ENCODE measurements at regions not wholly inside any gene's neighbourhood (a gene's known extent, or its start where the extent isn't known, plus 50 kb on each side); places are given as distances from the start of the nearest gene placed in this dataset.
A peak's percentile ranks its signal among the peaks of the same experiment; 100 is the strongest.

- Mint-ChIP-seq H3K36me3 (no peaks in the 10 kb centered on the region), H3K4me1 (peaks cover 0 to 2% (median 0%) of the 10 kb centered on the region in 3 donors), H3K9me3 (no peaks in the 10 kb centered on the region), H3K4me3 (peak overlapping the region in 1 of 4 donors; percentile 25), H3K27me3 (no peaks in the 10 kb centered on the region), H3K27ac (no peak overlapping the region)
Measured at GRCh38 chr6:121499666-121500065, 64.2 kb downstream of the GJA1 start.

GRCh38 chr6:121503589-121503991, 68.1 kb downstream of the GJA1 start:
- Mint-ChIP-seq H3K9me3 (peaks cover 0 to 2% (median 0%) of the 10 kb centered on the region in 3 donors), H3K27ac (no peak overlapping the region), H3K36me3 (no peaks in the 10 kb centered on the region), H3K27me3 (no peaks in the 10 kb centered on the region), H3K4me3 (no peak overlapping the region), H3K4me1 (peaks cover 0 to 2% (median 0%) of the 10 kb centered on the region in 3 donors)

- H3K27me3 Mint-ChIP-seq = no peaks in the 10 kb centered on the region
- H3K27ac Mint-ChIP-seq = peak overlapping the region in 1 of 3 donors; percentile 50
- H3K4me3 Mint-ChIP-seq = no peak overlapping the region
- H3K4me1 Mint-ChIP-seq = peaks cover 0 to 2% (median 0%) of the 10 kb centered on the region in 3 donors
- no peaks in the 10 kb centered on the region for H3K36me3 Mint-ChIP-seq
- H3K9me3 Mint-ChIP-seq = peaks cover 0 to 2% (median 0%) of the 10 kb centered on the region in 3 donors
Measured at GRCh38 chr6:121504227-121504626, 68.8 kb downstream of the GJA1 start.

- Mint-ChIP-seq H3K27me3 (no peaks in the 10 kb centered on the region), H3K36me3 (no peaks in the 10 kb centered on the region), H3K4me3 (no peak overlapping the region), H3K9me3 (peaks cover 0 to 2% (median 0%) of the 10 kb centered on the region in 3 donors), H3K27ac (no peak overlapping the region), H3K4me1 (no peaks in the 10 kb centered on the region)
Measured at GRCh38 chr6:121505284-121505683, 69.8 kb downstream of the GJA1 start.

- Mint-ChIP-seq H3K36me3 (no peaks in the 10 kb centered on the region), H3K27ac (no peak overlapping the region), H3K9me3 (peaks cover 0 to 2% (median 0%) of the 10 kb centered on the region in 3 donors), H3K4me3 (no peak overlapping the region), H3K4me1 (no peaks in the 10 kb centered on the region), H3K27me3 (no peaks in the 10 kb centered on the region)
Measured at GRCh38 chr6:121506761-121507754, 71.6 kb downstream of the GJA1 start.

- Mint-ChIP-seq H3K9me3 (peaks cover 0 to 2% (median 0%) of the 10 kb centered on the region in 3 donors), H3K36me3 (no peaks in the 10 kb centered on the region), H3K4me3 (no peak overlapping the region), H3K27me3 (no peaks in the 10 kb centered on the region), H3K4me1 (no peaks in the 10 kb centered on the region), H3K27ac (no peak overlapping the region)
Measured at GRCh38 chr6:121510568-121511177, 75.2 kb downstream of the GJA1 start.

- no peaks in the 10 kb centered on the region for H3K36me3 Mint-ChIP-seq
- H3K4me1 Mint-ChIP-seq = no peaks in the 10 kb centered on the region
- H3K4me3 Mint-ChIP-seq = no peak overlapping the region
- no peaks in the 10 kb centered on the region for H3K27me3 Mint-ChIP-seq
- no peak overlapping the region for H3K27ac Mint-ChIP-seq
- H3K9me3 Mint-ChIP-seq = no peaks in the 10 kb centered on the region
Measured at GRCh38 chr6:121515630-121516265, 80.3 kb downstream of the GJA1 start.

- H3K9me3 Mint-ChIP-seq = no peaks in the 10 kb centered on the region
- no peak overlapping the region for H3K27ac Mint-ChIP-seq
- no peak overlapping the region for H3K4me3 Mint-ChIP-seq
- H3K4me1 Mint-ChIP-seq = no peaks in the 10 kb centered on the region
- no peaks in the 10 kb centered on the region for H3K27me3 Mint-ChIP-seq
- H3K36me3 Mint-ChIP-seq = no peaks in the 10 kb centered on the region
Measured at GRCh38 chr6:121516331-121516730, 80.9 kb downstream of the GJA1 start.

GRCh38 chr6:121520337-121521163, 85.1 kb downstream of the GJA1 start:
- H3K4me3 Mint-ChIP-seq = no peak overlapping the region
- H3K27ac Mint-ChIP-seq = no peak overlapping the region
- no peaks in the 10 kb centered on the region for H3K36me3 Mint-ChIP-seq
- H3K27me3 Mint-ChIP-seq = no peaks in the 10 kb centered on the region
- H3K4me1 Mint-ChIP-seq = no peaks in the 10 kb centered on the region
- no peaks in the 10 kb centered on the region for H3K9me3 Mint-ChIP-seq

GRCh38 chr6:121521164-121521555, 85.7 kb downstream of the GJA1 start:
- H3K4me3 Mint-ChIP-seq = no peak overlapping the region
- H3K4me1 Mint-ChIP-seq = no peaks in the 10 kb centered on the region
- no peak overlapping the region for H3K27ac Mint-ChIP-seq
- H3K27me3 Mint-ChIP-seq = no peaks in the 10 kb centered on the region
- H3K9me3 Mint-ChIP-seq = no peaks in the 10 kb centered on the region
- no peaks in the 10 kb centered on the region for H3K36me3 Mint-ChIP-seq

GRCh38 chr6:121522265-121522664, 86.8 kb downstream of the GJA1 start:
- Mint-ChIP-seq H3K27me3 (no peaks in the 10 kb centered on the region), H3K4me3 (no peak overlapping the region), H3K4me1 (no peaks in the 10 kb centered on the region), H3K36me3 (no peaks in the 10 kb centered on the region), H3K27ac (no peak overlapping the region), H3K9me3 (no peaks in the 10 kb centered on the region)

GRCh38 chr6:121522771-121523386, 87.4 kb downstream of the GJA1 start:
- no peak overlapping the region for H3K4me3 Mint-ChIP-seq
- no peaks in the 10 kb centered on the region for H3K36me3 Mint-ChIP-seq
- no peaks in the 10 kb centered on the region for H3K4me1 Mint-ChIP-seq
- H3K9me3 Mint-ChIP-seq = no peaks in the 10 kb centered on the region
- H3K27ac Mint-ChIP-seq = no peak overlapping the region
- no peaks in the 10 kb centered on the region for H3K27me3 Mint-ChIP-seq

GRCh38 chr6:121523628-121524027, 88.2 kb downstream of the GJA1 start:
- no peaks in the 10 kb centered on the region for H3K36me3 Mint-ChIP-seq
- no peak overlapping the region for H3K4me3 Mint-ChIP-seq
- no peak overlapping the region for H3K27ac Mint-ChIP-seq
- H3K27me3 Mint-ChIP-seq = no peaks in the 10 kb centered on the region
- no peaks in the 10 kb centered on the region for H3K4me1 Mint-ChIP-seq
- H3K9me3 Mint-ChIP-seq = no peaks in the 10 kb centered on the region

GRCh38 chr6:121526282-121526681, 90.8 kb downstream of the GJA1 start:
- Mint-ChIP-seq H3K27ac (no peak overlapping the region), H3K4me3 (no peak overlapping the region), H3K9me3 (no peaks in the 10 kb centered on the region), H3K27me3 (no peaks in the 10 kb centered on the region), H3K36me3 (no peaks in the 10 kb centered on the region), H3K4me1 (no peaks in the 10 kb centered on the region)
